Calu3 (cell line): ENCODE measurements at regions not wholly inside any gene's neighbourhood (a gene's known extent, or its start where the extent isn't known, plus 50 kb on each side); places are given as distances from the start of the nearest gene placed in this dataset.

Source experiments
- BruUV-seq: library from RNA; stranded (reverse); fragments of 400-500 nt; replicated peaks from 2 replicates; lab custom pipeline; 2021; lab: Mats Ljungman, UMichigan
- CTCF ChIA-PET: fragments of 300-600 bp; sonication (Branson Sonifier 250); formaldehyde crosslinking; loops from one replicate; lab custom pipeline; 2022; ENCODE audit warnings: antibody characterized with exemption; lab: Charles Lee
- DNase-seq: peaks from one replicate; pipeline ENCODE4 v3.0.0; 2022
- H3K27ac Mint-ChIP-seq: one replicate; pipeline ENCODE4 v1.8.0; 2022; ENCODE audit warnings: mixed read lengths; ENCODE audit not compliant: unreplicated experiment
- H3K27me3 Mint-ChIP-seq: one replicate; pipeline ENCODE4 v1.8.0; 2022; ENCODE audit warnings: mixed read lengths; ENCODE audit not compliant: unreplicated experiment
- H3K36me3 Mint-ChIP-seq: one replicate; pipeline ENCODE4 v1.8.0; 2022; ENCODE audit warnings: mild to moderate bottlenecking, moderate library complexity, mixed read lengths; ENCODE audit not compliant: insufficient read depth, unreplicated experiment
- H3K4me1 Mint-ChIP-seq: one replicate; pipeline ENCODE4 v1.8.0; 2022; ENCODE audit warnings: mild to moderate bottlenecking, low read depth, mixed read lengths; ENCODE audit not compliant: unreplicated experiment
- H3K4me3 Mint-ChIP-seq: one replicate; pipeline ENCODE4 v1.8.0; 2022; ENCODE audit warnings: mild to moderate bottlenecking, low read depth, moderate library complexity, mixed read lengths; ENCODE audit not compliant: unreplicated experiment
- H3K9me3 Mint-ChIP-seq: one replicate; pipeline ENCODE4 v1.8.0; 2022; ENCODE audit warnings: low read depth, mixed read lengths; ENCODE audit not compliant: unreplicated experiment
- intact Hi-C: fragments of 100-400 bp; cut with micrococcal nuclease; formaldehyde crosslinking; loops from one replicate; pipeline ENCODE4 v1.10.0; 2022; ENCODE audit not compliant: unreplicated experiment
- TF ChIP-seq, protein P1 (sequence below): fragments of 200-600 bp; IDR thresholded peaks from one replicate; pipeline ENCODE4 v1.8.0; 2022; ENCODE audit warnings: antibody characterized with exemption; ENCODE audit not compliant: unreplicated experiment

- BruUV-seq: no TSS peak
- H3K27ac Mint-ChIP-seq: no peak overlapping the region
- peaks cover 6% of the 10 kb centered on the region for H3K4me1 Mint-ChIP-seq
- CTCF ChIA-PET: no interaction called here
- no peaks in the 10 kb centered on the region for H3K36me3 Mint-ChIP-seq
- H3K27me3 Mint-ChIP-seq: no peaks in the 10 kb centered on the region
- TF ChIP-seq, protein P1, sequence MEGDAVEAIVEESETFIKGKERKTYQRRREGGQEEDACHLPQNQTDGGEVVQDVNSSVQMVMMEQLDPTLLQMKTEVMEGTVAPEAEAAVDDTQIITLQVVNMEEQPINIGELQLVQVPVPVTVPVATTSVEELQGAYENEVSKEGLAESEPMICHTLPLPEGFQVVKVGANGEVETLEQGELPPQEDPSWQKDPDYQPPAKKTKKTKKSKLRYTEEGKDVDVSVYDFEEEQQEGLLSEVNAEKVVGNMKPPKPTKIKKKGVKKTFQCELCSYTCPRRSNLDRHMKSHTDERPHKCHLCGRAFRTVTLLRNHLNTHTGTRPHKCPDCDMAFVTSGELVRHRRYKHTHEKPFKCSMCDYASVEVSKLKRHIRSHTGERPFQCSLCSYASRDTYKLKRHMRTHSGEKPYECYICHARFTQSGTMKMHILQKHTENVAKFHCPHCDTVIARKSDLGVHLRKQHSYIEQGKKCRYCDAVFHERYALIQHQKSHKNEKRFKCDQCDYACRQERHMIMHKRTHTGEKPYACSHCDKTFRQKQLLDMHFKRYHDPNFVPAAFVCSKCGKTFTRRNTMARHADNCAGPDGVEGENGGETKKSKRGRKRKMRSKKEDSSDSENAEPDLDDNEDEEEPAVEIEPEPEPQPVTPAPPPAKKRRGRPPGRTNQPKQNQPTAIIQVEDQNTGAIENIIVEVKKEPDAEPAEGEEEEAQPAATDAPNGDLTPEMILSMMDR: no peak
- no peaks in the 10 kb centered on the region for H3K9me3 Mint-ChIP-seq
- intact Hi-C loops: no loop called here
- H3K4me3 Mint-ChIP-seq: no peak overlapping the region
- no peak for DNase-seq
These were observed 128.9 kb upstream of the TMEM164 start for GRCh38 chrX:109873983-109874382.

GRCh38 chrX:109874548-109874947 is 128.4 kb upstream of the TMEM164 start:
- DNase-seq: no peak
- H3K4me3 Mint-ChIP-seq: no peak overlapping the region
- H3K4me1 Mint-ChIP-seq: peaks cover 12% of the 10 kb centered on the region
- H3K36me3 Mint-ChIP-seq: no peaks in the 10 kb centered on the region
- intact Hi-C loops: no loop called here
- TF ChIP-seq, protein P1: no peak
- H3K27ac Mint-ChIP-seq: no peak overlapping the region
- BruUV-seq: no TSS peak
- H3K27me3 Mint-ChIP-seq: no peaks in the 10 kb centered on the region
- H3K9me3 Mint-ChIP-seq: no peaks in the 10 kb centered on the region
- CTCF ChIA-PET: no interaction called here

GRCh38 chrX:109875831-109876230 is 127.1 kb upstream of the TMEM164 start:
- TF ChIP-seq, protein P1: no peak
- intact Hi-C loops: no loop called here
- BruUV-seq: no TSS peak
- Mint-ChIP-seq H3K27me3 (no peaks in the 10 kb centered on the region), H3K27ac (no peak overlapping the region), H3K9me3 (no peaks in the 10 kb centered on the region), H3K4me3 (no peak overlapping the region), H3K4me1 (peaks cover 25% of the 10 kb centered on the region), H3K36me3 (no peaks in the 10 kb centered on the region)
- DNase-seq: no peak
- CTCF ChIA-PET: no interaction called here

- TF ChIP-seq, protein P1: no peak
- no TSS peak for BruUV-seq
- Mint-ChIP-seq H3K4me1 (peaks cover 34% of the 10 kb centered on the region), H3K36me3 (no peaks in the 10 kb centered on the region), H3K4me3 (no peak overlapping the region), H3K9me3 (no peaks in the 10 kb centered on the region), H3K27ac (no peak overlapping the region), H3K27me3 (no peaks in the 10 kb centered on the region)
- intact Hi-C loops: no loop called here
- CTCF ChIA-PET: no interaction called here
- DNase-seq: no peak
These were observed 124.7 kb upstream of the TMEM164 start for GRCh38 chrX:109878236-109878635.
